Progenitor cell of endocrine pancreas (in vitro differentiated cells): ENCODE measurements at regions not wholly inside any gene's neighbourhood (a gene's known extent, or its start where the extent isn't known, plus 50 kb on each side); places are given as distances from the start of the nearest gene placed in this dataset.

Source experiments
- DNase-seq: peaks from one replicate; pipeline ENCODE4 v3.0.0; 2021; ENCODE audit warnings: low spot score; ENCODE audit not compliant: unreplicated experiment
- H3K27ac Mint-ChIP-seq: 2 replicates; pipeline ENCODE4 v1.8.0; 2021; ENCODE audit warnings: mild to moderate bottlenecking, moderate library complexity, mixed read lengths
- H3K27me3 Mint-ChIP-seq: 2 replicates; pipeline ENCODE4 v1.8.0; 2021; ENCODE audit warnings: mixed read lengths
- H3K36me3 Mint-ChIP-seq: 2 replicates; pipeline ENCODE4 v1.8.0; 2022; ENCODE audit warnings: mixed read lengths; ENCODE audit not compliant: insufficient read depth
- H3K4me1 Mint-ChIP-seq: 2 replicates; pipeline ENCODE4 v1.8.0; 2021; ENCODE audit warnings: low read depth, mixed read lengths
- H3K4me3 Mint-ChIP-seq: 2 replicates; pipeline ENCODE4 v1.8.0; 2021; ENCODE audit warnings: low read depth, mild to moderate bottlenecking, moderate library complexity, mixed read lengths
- H3K9me3 Mint-ChIP-seq: 2 replicates; pipeline ENCODE4 v1.8.0; 2021; ENCODE audit warnings: low read depth, mixed read lengths
- TF ChIP-seq, protein P1 (sequence below): fragments of 200-600 bp; sonication (generic); IDR thresholded peaks from one replicate; pipeline ENCODE4 v1.5.0; 2021; ENCODE audit warnings: antibody characterized with exemption, mild to moderate bottlenecking; ENCODE audit not compliant: unreplicated experiment

DNA sequence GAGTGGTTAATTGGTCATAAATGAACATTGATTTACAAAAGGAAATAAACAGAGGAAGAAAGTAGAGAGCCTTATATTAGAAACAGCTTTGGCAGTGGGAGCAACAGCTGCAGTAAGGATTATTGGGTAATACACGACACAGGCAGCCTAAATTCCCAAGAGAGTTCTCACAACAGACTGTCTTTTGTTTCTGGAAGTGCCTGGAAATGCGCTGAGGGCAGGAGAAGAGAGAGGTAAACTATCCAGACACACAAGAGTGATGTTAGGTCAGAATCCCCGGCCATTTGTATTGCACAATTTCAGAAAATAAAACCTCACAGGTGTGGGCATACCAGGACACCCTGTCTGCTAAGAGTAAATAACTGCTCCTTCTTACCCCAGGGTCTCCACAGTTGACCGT lies 450.4 kb upstream of the CTNND2 start:
- Mint-ChIP-seq H3K4me3 (no peak overlapping the region), H3K27me3 (no peaks in the 10 kb centered on the region), H3K27ac (no peak overlapping the region), H3K9me3 (peaks cover 7% of the 10 kb centered on the region), H3K36me3 (no peaks in the 10 kb centered on the region), H3K4me1 (no peaks in the 10 kb centered on the region)
- TF ChIP-seq, protein P1, sequence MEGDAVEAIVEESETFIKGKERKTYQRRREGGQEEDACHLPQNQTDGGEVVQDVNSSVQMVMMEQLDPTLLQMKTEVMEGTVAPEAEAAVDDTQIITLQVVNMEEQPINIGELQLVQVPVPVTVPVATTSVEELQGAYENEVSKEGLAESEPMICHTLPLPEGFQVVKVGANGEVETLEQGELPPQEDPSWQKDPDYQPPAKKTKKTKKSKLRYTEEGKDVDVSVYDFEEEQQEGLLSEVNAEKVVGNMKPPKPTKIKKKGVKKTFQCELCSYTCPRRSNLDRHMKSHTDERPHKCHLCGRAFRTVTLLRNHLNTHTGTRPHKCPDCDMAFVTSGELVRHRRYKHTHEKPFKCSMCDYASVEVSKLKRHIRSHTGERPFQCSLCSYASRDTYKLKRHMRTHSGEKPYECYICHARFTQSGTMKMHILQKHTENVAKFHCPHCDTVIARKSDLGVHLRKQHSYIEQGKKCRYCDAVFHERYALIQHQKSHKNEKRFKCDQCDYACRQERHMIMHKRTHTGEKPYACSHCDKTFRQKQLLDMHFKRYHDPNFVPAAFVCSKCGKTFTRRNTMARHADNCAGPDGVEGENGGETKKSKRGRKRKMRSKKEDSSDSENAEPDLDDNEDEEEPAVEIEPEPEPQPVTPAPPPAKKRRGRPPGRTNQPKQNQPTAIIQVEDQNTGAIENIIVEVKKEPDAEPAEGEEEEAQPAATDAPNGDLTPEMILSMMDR = no peak
- no peak for DNase-seq

DNA sequence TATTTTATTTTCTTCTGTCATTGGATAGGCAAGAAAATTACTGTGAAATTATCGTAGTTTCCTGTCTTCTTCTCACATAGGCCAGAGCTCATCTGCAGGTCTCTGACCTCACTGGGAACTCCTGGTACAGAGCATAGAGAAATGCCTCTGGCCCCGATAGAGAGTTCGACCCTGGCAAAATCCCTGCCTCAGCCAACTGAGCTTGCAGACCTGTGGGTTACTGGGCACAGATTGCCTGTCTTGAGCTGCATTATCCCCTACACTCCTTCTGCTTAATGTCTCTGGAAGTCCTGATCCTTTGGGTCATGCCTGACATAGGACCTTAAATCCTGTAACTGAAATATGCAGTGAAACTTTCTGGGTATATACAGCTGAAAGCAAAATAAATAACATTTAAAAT lies 439.3 kb upstream of the CTNND2 start:
- DNase-seq = no peak
- Mint-ChIP-seq H3K36me3 (no peaks in the 10 kb centered on the region), H3K4me3 (no peak overlapping the region), H3K4me1 (no peaks in the 10 kb centered on the region), H3K27ac (no peak overlapping the region), H3K27me3 (no peaks in the 10 kb centered on the region), H3K9me3 (no peaks in the 10 kb centered on the region)
- TF ChIP-seq, protein P1 = no peak

DNA sequence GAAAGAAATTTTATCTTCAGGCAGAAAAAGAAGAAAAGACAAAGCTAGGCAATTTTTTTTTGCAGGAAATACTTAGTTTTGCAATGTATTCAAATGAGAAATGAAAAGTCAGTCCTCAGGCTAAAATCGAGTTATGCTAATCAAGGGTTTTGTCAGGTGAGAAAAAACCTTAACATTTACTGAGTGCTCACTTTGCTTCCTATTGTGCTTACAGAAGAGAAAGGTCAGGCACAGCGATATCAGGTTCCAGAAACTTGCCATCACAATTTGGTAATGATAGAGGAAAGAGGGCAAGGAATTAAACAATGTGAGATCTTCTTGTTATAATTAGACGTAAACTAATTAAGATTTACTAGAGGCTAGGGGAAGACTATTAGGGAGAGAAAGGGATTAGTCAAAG lies 431.7 kb upstream of the CTNND2 start:
- DNase-seq = no peak
- Mint-ChIP-seq H3K4me1 (peaks cover 10% of the 10 kb centered on the region), H3K27me3 (no peaks in the 10 kb centered on the region), H3K9me3 (peaks cover 11% of the 10 kb centered on the region), H3K36me3 (no peaks in the 10 kb centered on the region), H3K27ac (no peak overlapping the region), H3K4me3 (no peak overlapping the region)
- TF ChIP-seq, protein P1 = no peak

DNA sequence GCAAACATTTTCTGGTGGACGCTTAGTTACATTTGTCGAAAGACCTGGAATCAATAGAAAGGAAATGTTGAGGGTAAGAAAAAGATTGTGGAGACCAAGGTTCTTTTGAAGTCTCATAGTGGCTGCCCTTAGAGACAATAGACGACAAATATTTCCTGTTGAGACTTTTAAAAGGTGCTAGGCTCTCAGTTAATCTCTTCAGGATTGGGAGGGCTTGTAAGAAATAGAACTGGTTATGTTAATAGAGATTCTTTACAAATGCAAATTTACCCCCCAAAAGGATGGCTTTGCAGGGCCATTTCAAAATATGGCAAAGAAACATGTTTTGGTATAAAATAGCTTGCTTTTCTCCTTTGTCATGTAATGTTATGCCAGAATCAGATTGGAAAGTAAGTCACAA lies 428.2 kb upstream of the CTNND2 start:
- H3K4me1 Mint-ChIP-seq = peaks cover 10% of the 10 kb centered on the region
- H3K9me3 Mint-ChIP-seq = peaks cover 21% of the 10 kb centered on the region
- DNase-seq = no peak
- no peaks in the 10 kb centered on the region for H3K27me3 Mint-ChIP-seq
- H3K36me3 Mint-ChIP-seq = no peaks in the 10 kb centered on the region
- TF ChIP-seq, protein P1 = no peak
- H3K4me3 Mint-ChIP-seq = no peak overlapping the region
- peak overlapping the region; percentile 49 for H3K27ac Mint-ChIP-seq

DNA sequence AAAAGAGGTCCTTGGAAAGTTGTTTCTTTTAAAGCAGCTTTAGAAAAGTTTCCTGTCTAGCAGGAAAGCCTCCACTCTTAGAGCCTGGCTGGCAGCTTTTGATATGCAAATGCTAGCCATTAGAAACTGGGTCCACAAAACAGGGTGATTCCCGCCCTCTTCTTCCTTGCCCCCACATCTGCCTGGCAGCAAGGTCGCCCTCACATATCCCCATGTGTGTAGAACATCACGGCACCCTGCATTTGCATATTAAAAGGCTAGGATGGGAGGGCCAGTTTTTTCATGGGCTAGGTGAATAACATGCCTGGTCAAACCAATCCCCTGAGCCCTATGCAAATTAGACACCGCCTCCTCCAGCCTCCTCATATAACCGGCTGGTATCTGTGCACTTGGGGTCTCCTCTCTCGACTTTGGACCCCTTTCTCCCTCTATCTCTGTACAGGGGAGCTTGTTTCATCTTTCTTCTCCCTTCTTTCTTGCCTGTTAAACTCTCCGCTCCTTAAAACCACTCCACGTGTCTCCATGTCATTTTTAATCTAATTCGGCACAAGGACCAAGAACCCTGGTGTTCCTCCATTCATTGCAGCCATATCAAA lies 426.8 kb upstream of the CTNND2 start:
- no peak for DNase-seq
- TF ChIP-seq, protein P1 = no peak
- H3K27ac Mint-ChIP-seq = no peak overlapping the region
- no peak overlapping the region for H3K4me3 Mint-ChIP-seq
- peaks cover 10% of the 10 kb centered on the region for H3K4me1 Mint-ChIP-seq
- peaks cover 2% of the 10 kb centered on the region for H3K36me3 Mint-ChIP-seq
- peaks cover 28% of the 10 kb centered on the region for H3K9me3 Mint-ChIP-seq
- H3K27me3 Mint-ChIP-seq = no peaks in the 10 kb centered on the region
